ENCODE measurements at regions not wholly inside any gene's neighbourhood (a gene's known extent, or its start where the extent isn't known, plus 50 kb on each side); places are given as distances from the start of the nearest gene placed in this dataset.

DNA sequence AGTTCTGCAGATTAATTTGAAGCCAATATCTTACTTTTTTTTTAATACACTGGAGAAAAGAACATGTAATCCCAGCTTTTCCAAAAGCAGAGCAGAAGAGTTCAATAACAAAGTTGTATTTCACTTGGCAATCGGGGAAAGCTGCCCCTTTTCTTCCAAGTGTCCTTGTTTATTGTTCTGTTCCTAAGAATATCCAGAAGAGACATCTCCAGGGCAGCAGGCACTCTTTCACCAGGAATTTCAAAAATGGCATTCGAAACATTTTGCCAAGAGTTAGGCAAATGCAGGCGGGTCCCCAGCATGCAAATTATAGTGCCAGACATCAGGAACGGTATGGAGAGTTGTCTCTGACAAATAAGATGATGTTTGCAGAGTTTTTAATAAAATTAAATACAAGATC is 494.5 kb downstream of the BCOR start:
- no peak for TF ChIP-seq CTCF (IDR thresholded peaks at IDR 0.05)
- TF ChIP-seq POLR2AphosphoS5 (IDR thresholded peaks at IDR 0.05): no peak
- no peak for TF ChIP-seq POLR2A (IDR thresholded peaks at IDR 0.05)
- no peak for TF ChIP-seq EP300 (IDR thresholded peaks at IDR 0.05)
